ENCODE measurements at regions not wholly inside any gene's neighbourhood (a gene's known extent, or its start where the extent isn't known, plus 50 kb on each side); places are given as distances from the start of the nearest gene placed in this dataset.
A peak's percentile ranks its signal among the peaks of the same experiment; 100 is the strongest.
"Not testable (repeated sequence)": the region's sequence is repeated elsewhere in the genome, so short reads cannot be mapped to it uniquely, and the experiment has no call there.

- DNase-seq (ENCODE audit: low read depth) = no peak
These were observed 50.7 kb upstream of the TAC4 start for GRCh38 chr17:49898366-49899190.

- DNase-seq (ENCODE audit: low read depth) = peak; percentile 58
These were observed 51.3 kb upstream of the TAC4 start for GRCh38 chr17:49899191-49899485.

GRCh38 chr17:49899588-49899987, 51.7 kb upstream of the TAC4 start:
- no peak for DNase-seq (ENCODE audit: low read depth)

GRCh38 chr17:49900801-49901200, 52.9 kb upstream of the TAC4 start:
- not testable (repeated sequence) for DNase-seq (ENCODE audit: low read depth)

GRCh38 chr17:49901460-49902331, 53.8 kb upstream of the TAC4 start:
- DNase-seq (ENCODE audit: low read depth) = peak; percentile 31

- no peak for DNase-seq (ENCODE audit: low read depth)
These were observed 55.7 kb upstream of the TAC4 start for GRCh38 chr17:49903523-49903922.

- no peak for DNase-seq (ENCODE audit: low read depth)
These were observed 57.0 kb upstream of the TAC4 start for GRCh38 chr17:49904893-49905292.

GRCh38 chr17:49906531-49907136, 58.8 kb upstream of the TAC4 start:
- DNase-seq (ENCODE audit: low read depth) = no peak

GRCh38 chr17:49907279-49907678, 59.4 kb upstream of the TAC4 start:
- DNase-seq (ENCODE audit: low read depth) = no peak

- no peak for DNase-seq (ENCODE audit: low read depth)
These were observed 59.9 kb upstream of the DLX4 start for GRCh38 chr17:49908782-49909714.

GRCh38 chr17:49910094-49910857, 58.7 kb upstream of the DLX4 start:
- peak; percentile 68 for DNase-seq (ENCODE audit: low read depth)

- no peak for DNase-seq (ENCODE audit: low read depth)
These were observed 58.2 kb upstream of the DLX4 start for GRCh38 chr17:49910858-49911204.

- no peak for DNase-seq (ENCODE audit: low read depth)
These were observed 57.3 kb upstream of the DLX4 start for GRCh38 chr17:49911719-49912118.

GRCh38 chr17:49913226-49914095, 55.5 kb upstream of the DLX4 start:
- peak; percentile 88 for DNase-seq (ENCODE audit: low read depth)

GRCh38 chr17:49914096-49914490, 54.9 kb upstream of the DLX4 start:
- no peak for DNase-seq (ENCODE audit: low read depth)

GRCh38 chr17:49914664-49915063, 54.3 kb upstream of the DLX4 start:
- no peak for DNase-seq (ENCODE audit: low read depth)

GRCh38 chr17:49915260-49915659, 53.7 kb upstream of the DLX4 start:
- DNase-seq (ENCODE audit: low read depth) = no peak

- DNase-seq (ENCODE audit: low read depth) = no peak
These were observed 53.3 kb upstream of the DLX4 start for GRCh38 chr17:49915670-49916069.

GRCh38 chr17:49916854-49917515, 52.0 kb upstream of the DLX4 start:
- no peak for DNase-seq (ENCODE audit: low read depth)

- DNase-seq (ENCODE audit: low read depth) = no peak
These were observed 50.4 kb upstream of the DLX4 start for GRCh38 chr17:49918591-49918990.

Data from ELR (cell line).